GM18508 (cell line): ENCODE measurements at regions not wholly inside any gene's neighbourhood (a gene's known extent, or its start where the extent isn't known, plus 50 kb on each side); places are given as distances from the start of the nearest gene placed in this dataset.

Experiments
- ATAC-seq: cut with Tn5 transposase; IDR thresholded peaks from one replicate; pipeline ENCODE4 v1.9.1; 2021; ENCODE audit warnings: moderate number of reproducible peaks; ENCODE audit not compliant: insufficient read depth, unreplicated experiment

GRCh38 chr11:103844327-103845215 is 191.9 kb upstream of the DDI1 start:
- peak; percentile 97 for ATAC-seq

- ATAC-seq = no peak
These were observed 191.1 kb upstream of the DDI1 start for GRCh38 chr11:103845331-103845730.

GRCh38 chr11:103848686-103849085 is 187.8 kb upstream of the DDI1 start:
- ATAC-seq = no peak

- no peak for ATAC-seq
These were observed 187.1 kb upstream of the DDI1 start for GRCh38 chr11:103849366-103849765.

- no peak for ATAC-seq
These were observed 185.8 kb upstream of the DDI1 start for GRCh38 chr11:103850419-103851165.

- ATAC-seq = no peak
These were observed 185.2 kb upstream of the DDI1 start for GRCh38 chr11:103851166-103851651.
